NCI-H69 (cell line): ENCODE measurements at regions not wholly inside any gene's neighbourhood (a gene's known extent, or its start where the extent isn't known, plus 50 kb on each side); places are given as distances from the start of the nearest gene placed in this dataset.

Experiments used
- DNase-seq: peaks from one replicate; lab custom pipeline; 2025; lab: John Stamatoyannopoulos, UW

- DNase-seq: no peak
Observed at GRCh38 chr13:40189898-40190630, 476.4 kb downstream of the FOXO1 start.

- DNase-seq: no peak
Observed at GRCh38 chr13:40190641-40191100, 475.8 kb downstream of the FOXO1 start.

- no peak for DNase-seq
Observed at GRCh38 chr13:40191186-40191980, 475.1 kb downstream of the FOXO1 start.

- DNase-seq: no peak
Observed at GRCh38 chr13:40192452-40192851, 474.0 kb downstream of the FOXO1 start.

- DNase-seq: no peak
Observed at GRCh38 chr13:40192858-40193257, 473.6 kb downstream of the FOXO1 start.

- DNase-seq: no peak
Observed at GRCh38 chr13:40193286-40194223, 472.9 kb downstream of the FOXO1 start.

- DNase-seq: no peak
Observed at GRCh38 chr13:40194224-40194806, 472.1 kb downstream of the FOXO1 start.

GRCh38 chr13:40197049-40197448, 469.4 kb downstream of the FOXO1 start:
- no peak for DNase-seq

GRCh38 chr13:40197936-40198595, 468.4 kb downstream of the FOXO1 start:
- DNase-seq: no peak

GRCh38 chr13:40200273-40200978, 466.0 kb downstream of the FOXO1 start:
- DNase-seq: no peak

- no peak for DNase-seq
Observed at GRCh38 chr13:40204246-40204645, 462.2 kb downstream of the FOXO1 start.

- DNase-seq: no peak
Observed at GRCh38 chr13:40205771-40206240, 460.6 kb downstream of the FOXO1 start.

- no peak for DNase-seq
Observed at GRCh38 chr13:40206241-40207000, 460.0 kb downstream of the FOXO1 start.

- no peak for DNase-seq
Observed at GRCh38 chr13:40207001-40207478, 459.4 kb downstream of the FOXO1 start.

- DNase-seq: no peak
Observed at GRCh38 chr13:40208517-40208916, 457.9 kb downstream of the FOXO1 start.

- no peak for DNase-seq
Observed at GRCh38 chr13:40210865-40211585, 455.4 kb downstream of the FOXO1 start.

GRCh38 chr13:40211586-40211968, 454.9 kb downstream of the FOXO1 start:
- DNase-seq: no peak

- no peak for DNase-seq
Observed at GRCh38 chr13:40213779-40214178, 452.7 kb downstream of the FOXO1 start.

GRCh38 chr13:40215311-40215710, 451.1 kb downstream of the FOXO1 start:
- DNase-seq: no peak
